NAMALWA (cell line): ENCODE measurements at regions not wholly inside any gene's neighbourhood (a gene's known extent, or its start where the extent isn't known, plus 50 kb on each side); places are given as distances from the start of the nearest gene placed in this dataset.

ENCODE experiments used
- DNase-seq: peaks from one replicate; pipeline ENCODE4 v3.0.0-alpha.2; 2015; ENCODE audit warnings: low spot score

DNA sequence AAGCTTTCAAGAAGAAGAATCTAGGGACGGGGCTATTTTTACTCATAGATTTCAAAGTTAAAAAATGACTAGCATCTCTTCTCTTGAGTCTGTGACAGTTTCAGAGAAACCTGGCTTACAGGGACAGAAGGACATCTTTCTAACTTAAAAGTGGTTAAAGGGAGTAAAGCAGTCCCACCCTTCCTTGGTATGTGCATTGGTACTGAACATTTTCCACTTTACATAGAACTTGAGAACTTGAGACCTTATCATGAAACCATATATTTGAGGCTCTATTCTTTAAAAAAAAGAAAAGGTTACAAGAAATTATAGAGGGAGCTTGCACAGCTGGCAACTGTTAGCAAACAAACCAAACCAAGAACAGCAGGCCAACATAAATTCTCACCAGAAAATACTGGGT lies 73.4 kb upstream of the GAREM1 start:
- DNase-seq: no peak

- no peak for DNase-seq
Measured at GRCh38 chr18:32542221-32542798, 71.6 kb upstream of the GAREM1 start.

DNA sequence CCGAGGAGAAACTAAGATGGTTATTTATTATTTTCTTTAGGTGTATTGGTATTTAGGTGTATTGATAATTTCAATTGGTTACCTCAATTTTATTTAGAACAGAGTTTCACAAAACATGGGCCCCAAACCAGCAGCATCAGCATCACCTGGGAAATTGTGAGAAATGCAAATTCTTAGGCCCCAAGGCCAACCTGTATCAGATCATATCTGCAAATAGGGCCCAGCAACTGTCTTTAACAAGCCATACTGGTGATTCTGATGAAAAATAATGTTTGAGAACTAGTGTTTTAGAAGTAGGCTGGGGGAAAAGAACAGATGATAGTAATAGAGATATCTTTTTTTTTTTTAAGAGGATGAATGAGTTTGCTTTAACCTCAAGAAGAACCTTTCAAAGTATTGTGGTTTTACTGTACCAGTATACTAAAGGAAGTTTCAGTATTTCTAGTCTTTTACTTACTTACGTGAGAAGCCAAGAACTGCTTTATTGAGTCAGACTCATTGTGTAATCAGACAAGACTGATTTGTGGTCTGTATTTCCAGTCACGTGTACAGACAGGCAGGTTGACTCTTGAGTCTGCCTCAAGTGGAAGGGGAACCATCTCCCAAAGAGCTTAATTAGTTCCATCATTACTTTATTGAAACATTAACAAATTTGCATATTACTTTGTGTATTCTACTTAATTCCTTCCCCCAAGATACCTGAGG lies 60.4 kb upstream of the GAREM1 start:
- no peak for DNase-seq

GRCh38 chr18:32529722-32530420 lies 59.2 kb upstream of the GAREM1 start:
- DNase-seq: no peak

- DNase-seq: no peak
Measured at GRCh38 chr18:32520771-32521170, 50.1 kb upstream of the GAREM1 start.
